Tibial nerve (tissue), 4 donors: ENCODE measurements at regions not wholly inside any gene's neighbourhood (a gene's known extent, or its start where the extent isn't known, plus 50 kb on each side); places are given as distances from the start of the nearest gene placed in this dataset.

ENCODE experiments used
- DNase-seq, 2 donors: peaks; one replicate each; pipeline ENCODE4 v3.0.0-alpha.2; 2019; ENCODE audit warnings: low spot score in 2 of 2
- H3K27ac ChIP-seq, 4 donors: fragments of 200-600 bp; sonication (generic) in 3 of 4; one replicate each; pipeline ENCODE4 v1.5.1; 2017 to 2019; ENCODE audit warnings: mild to moderate bottlenecking in 1 of 4
- H3K27me3 ChIP-seq, 2 donors: fragments of 200-600 bp; sonication (generic) in 1 of 2; one replicate each; pipeline versions ENCODE4 v1.5.1 to v1.6.0; 2017 to 2019
- H3K36me3 ChIP-seq, 3 donors: fragments of 200-600 bp; sonication (generic); one replicate each; pipeline ENCODE4 v1.5.1; 2018 to 2019
- H3K4me1 ChIP-seq, 4 donors: fragments of 200-600 bp; sonication (generic) in 3 of 4; one replicate each; pipeline ENCODE4 v1.5.1; 2017 to 2019
- H3K4me3 ChIP-seq, 4 donors: fragments of 200-600 bp; sonication (generic) in 3 of 4; one replicate each; pipeline ENCODE4 v1.5.1; 2017 to 2019; ENCODE audit warnings: mild to moderate bottlenecking in 1 of 4, moderate library complexity in 1 of 4
- H3K9me3 ChIP-seq, 4 donors: fragments of 200-600 bp; sonication (generic) in 3 of 4; one replicate each; pipeline ENCODE4 v1.5.1; 2017 to 2019
- EP300 ChIP-seq, 2 donors: sonication (generic); formaldehyde crosslinking; IDR thresholded peaks; one replicate each; pipeline ENCODE4 v1.6.1; 2017; ENCODE audit warnings: antibody characterized with exemption in 2 of 2, mild to moderate bottlenecking in 1 of 2
- POLR2A ChIP-seq, 2 donors: fragments of 450-650 bp; IDR thresholded peaks; one replicate each; pipeline ENCODE4 v1.6.1; 2017; ENCODE audit warnings: antibody characterized with exemption in 2 of 2, mild to moderate bottlenecking in 2 of 2, moderate library complexity in 2 of 2
- WGBS, 2 donors: methylation state at CpG; one replicate each; pipeline ENCODE4 v1.1.5; 2018; 5-methylcytosine and 5-hydroxymethylcytosine counted together
- TF ChIP-seq, protein P1 (sequence below), 5 experiments: fragments of 200-600 bp in 3 of 5; fragments of 450-650 bp in 2 of 5; sonication (generic) in 3 of 5; IDR thresholded peaks; one replicate each; pipeline ENCODE4 v1.5.1; 2016 to 2019; ENCODE audit warnings: antibody characterized with exemption in 5 of 5, mild to moderate bottlenecking in 3 of 5, moderate library complexity in 2 of 5

DNA sequence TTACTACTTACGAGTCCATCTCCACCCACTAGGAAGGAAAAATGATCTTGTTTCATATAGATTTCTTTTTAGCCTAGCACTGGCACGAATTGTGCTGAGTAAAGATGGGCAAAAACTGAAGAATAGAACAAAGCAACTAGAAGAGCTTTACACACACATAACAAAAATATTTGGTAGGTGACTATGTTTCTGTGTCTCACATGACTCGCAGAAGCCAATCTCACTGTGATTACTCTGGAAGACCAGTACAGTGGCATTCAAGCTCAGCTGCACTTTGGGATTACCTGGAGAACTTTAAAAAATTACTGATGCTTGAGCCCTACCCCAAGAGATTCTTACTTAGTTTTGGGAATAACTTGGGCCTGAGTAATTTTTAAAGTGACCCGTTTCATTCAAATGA is 378.7 kb downstream of the METTL4 start:
- H3K27ac ChIP-seq = no peak overlapping the region
- WGBS, 2 donors = 90 to 93% methylated on average over 4 of the region's 4 CpGs
- TF ChIP-seq, protein P1, sequence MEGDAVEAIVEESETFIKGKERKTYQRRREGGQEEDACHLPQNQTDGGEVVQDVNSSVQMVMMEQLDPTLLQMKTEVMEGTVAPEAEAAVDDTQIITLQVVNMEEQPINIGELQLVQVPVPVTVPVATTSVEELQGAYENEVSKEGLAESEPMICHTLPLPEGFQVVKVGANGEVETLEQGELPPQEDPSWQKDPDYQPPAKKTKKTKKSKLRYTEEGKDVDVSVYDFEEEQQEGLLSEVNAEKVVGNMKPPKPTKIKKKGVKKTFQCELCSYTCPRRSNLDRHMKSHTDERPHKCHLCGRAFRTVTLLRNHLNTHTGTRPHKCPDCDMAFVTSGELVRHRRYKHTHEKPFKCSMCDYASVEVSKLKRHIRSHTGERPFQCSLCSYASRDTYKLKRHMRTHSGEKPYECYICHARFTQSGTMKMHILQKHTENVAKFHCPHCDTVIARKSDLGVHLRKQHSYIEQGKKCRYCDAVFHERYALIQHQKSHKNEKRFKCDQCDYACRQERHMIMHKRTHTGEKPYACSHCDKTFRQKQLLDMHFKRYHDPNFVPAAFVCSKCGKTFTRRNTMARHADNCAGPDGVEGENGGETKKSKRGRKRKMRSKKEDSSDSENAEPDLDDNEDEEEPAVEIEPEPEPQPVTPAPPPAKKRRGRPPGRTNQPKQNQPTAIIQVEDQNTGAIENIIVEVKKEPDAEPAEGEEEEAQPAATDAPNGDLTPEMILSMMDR (IDR thresholded peaks at IDR 0.05) = no peak
- TF ChIP-seq POLR2A (IDR thresholded peaks at IDR 0.05) = no peak
- TF ChIP-seq EP300 (IDR thresholded peaks at IDR 0.05) = no peak

DNA sequence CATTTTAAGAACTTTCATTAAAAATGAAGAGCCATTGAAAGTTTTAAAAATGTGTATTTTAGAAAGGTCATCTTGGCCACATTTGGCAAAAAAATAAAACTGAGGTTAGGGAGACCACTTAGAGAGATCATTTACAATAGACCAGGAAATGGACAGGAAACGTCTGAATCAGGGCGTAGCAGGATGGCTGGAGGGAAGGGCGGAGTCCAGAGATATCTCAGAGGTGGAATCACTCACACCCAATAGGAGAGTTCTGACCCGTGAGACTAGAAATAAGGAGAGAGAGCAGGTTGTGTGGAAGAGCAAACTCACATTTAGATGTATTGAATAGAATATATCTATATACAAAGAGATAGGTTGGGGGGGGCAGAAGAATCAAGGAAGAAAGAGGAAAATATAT is 373.4 kb downstream of the METTL4 start:
- TF ChIP-seq, protein P1 (IDR thresholded peaks at IDR 0.05) = no peak
- TF ChIP-seq POLR2A (IDR thresholded peaks at IDR 0.05) (no peak), EP300 (IDR thresholded peaks at IDR 0.05) (no peak)
- DNase-seq = no peak
- no peak overlapping the region for H3K4me3 ChIP-seq
- no peak overlapping the region for H3K27ac ChIP-seq
- WGBS, 2 donors = 68 to 74% methylated on average over 4 of the region's 4 CpGs
- H3K4me1 ChIP-seq = no peaks in the 10 kb centered on the region
- no peaks in the 10 kb centered on the region for H3K27me3 ChIP-seq
- peaks cover 0 to 13% (median 0%) of the 10 kb centered on the region in 4 donors for H3K9me3 ChIP-seq
- no peaks in the 10 kb centered on the region for H3K36me3 ChIP-seq

More for the DNA sequence above, 378.7 kb downstream of the METTL4 start:
- no peaks in the 10 kb centered on the region for H3K27me3 ChIP-seq
- no peak for DNase-seq
- H3K36me3 ChIP-seq = no peaks in the 10 kb centered on the region
- H3K4me3 ChIP-seq = no peak overlapping the region
- H3K4me1 ChIP-seq = no peaks in the 10 kb centered on the region
- H3K9me3 ChIP-seq = peaks cover 0 to 13% (median 0%) of the 10 kb centered on the region in 4 donors

DNA sequence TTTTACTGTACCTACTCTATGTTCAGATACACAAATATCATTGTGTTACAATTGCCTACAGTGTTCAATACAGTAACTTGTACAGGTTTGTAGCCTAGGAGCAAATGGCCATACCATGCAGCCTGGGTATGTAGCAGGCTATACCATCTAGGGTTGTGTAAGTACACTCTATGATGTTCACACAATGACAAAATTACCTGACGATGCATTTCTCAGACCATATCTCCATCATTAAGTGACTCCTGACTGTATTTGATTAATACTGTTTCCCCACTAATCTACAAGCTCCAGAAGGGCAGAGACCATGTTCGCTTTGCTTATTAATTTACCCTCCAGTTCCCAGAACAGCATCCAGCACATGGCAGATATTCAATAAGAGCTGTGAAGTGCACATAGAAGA is 372.2 kb downstream of the METTL4 start:
- no peaks in the 10 kb centered on the region for H3K4me1 ChIP-seq
- no peak for DNase-seq
- peaks cover 0 to 2% (median 0%) of the 10 kb centered on the region in 4 donors for H3K9me3 ChIP-seq
- TF ChIP-seq, protein P1 (IDR thresholded peaks at IDR 0.05) = no peak
- TF ChIP-seq EP300 (IDR thresholded peaks at IDR 0.05) (no peak), POLR2A (IDR thresholded peaks at IDR 0.05) (no peak)
- no peak overlapping the region for H3K27ac ChIP-seq
- 94% methylated on average over 2 of the region's 2 CpGs for WGBS, 2 donors
- no peaks in the 10 kb centered on the region for H3K27me3 ChIP-seq
- H3K4me3 ChIP-seq = no peak overlapping the region
- H3K36me3 ChIP-seq = no peaks in the 10 kb centered on the region

DNA sequence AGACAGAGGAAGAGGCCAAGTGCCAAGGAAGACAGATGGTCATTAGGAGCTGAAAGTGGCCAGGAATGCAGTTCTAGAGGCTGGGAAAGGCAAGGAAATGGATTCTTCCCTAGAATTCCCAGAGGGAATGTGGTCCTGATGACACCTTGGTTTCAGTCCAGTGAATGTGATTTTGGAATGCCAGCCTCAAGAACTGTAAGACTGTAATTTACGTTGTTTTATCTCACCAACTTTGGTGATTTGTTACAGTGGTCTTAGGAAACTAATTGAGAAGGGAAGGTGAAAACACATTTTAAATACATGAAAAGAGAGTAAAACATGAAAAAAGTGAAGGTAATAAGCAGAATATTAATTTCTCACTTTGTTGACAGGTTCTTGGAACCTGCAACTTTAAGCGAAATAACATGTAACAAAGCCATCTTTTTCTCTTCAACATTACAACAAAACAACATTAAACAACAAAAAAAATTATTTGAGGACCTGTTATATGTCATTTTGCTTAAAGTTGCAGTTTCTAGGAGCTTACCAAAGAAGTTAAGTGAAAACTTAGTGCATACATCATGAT is 370.2 kb downstream of the METTL4 start:
- H3K36me3 ChIP-seq = no peaks in the 10 kb centered on the region
- H3K4me1 ChIP-seq = no peaks in the 10 kb centered on the region
- H3K4me3 ChIP-seq = no peak overlapping the region
- H3K27ac ChIP-seq = no peak overlapping the region
- no peak for TF ChIP-seq EP300 (IDR thresholded peaks at IDR 0.05)
- no peak for TF ChIP-seq POLR2A (IDR thresholded peaks at IDR 0.05)
- TF ChIP-seq, protein P1 (IDR thresholded peaks at IDR 0.05) = no peak
- no peaks in the 10 kb centered on the region for H3K27me3 ChIP-seq
- no peak for DNase-seq
- no peaks in the 10 kb centered on the region for H3K9me3 ChIP-seq
- 90 to 92% methylated on average over 2 of the region's 2 CpGs for WGBS, 2 donors

DNA sequence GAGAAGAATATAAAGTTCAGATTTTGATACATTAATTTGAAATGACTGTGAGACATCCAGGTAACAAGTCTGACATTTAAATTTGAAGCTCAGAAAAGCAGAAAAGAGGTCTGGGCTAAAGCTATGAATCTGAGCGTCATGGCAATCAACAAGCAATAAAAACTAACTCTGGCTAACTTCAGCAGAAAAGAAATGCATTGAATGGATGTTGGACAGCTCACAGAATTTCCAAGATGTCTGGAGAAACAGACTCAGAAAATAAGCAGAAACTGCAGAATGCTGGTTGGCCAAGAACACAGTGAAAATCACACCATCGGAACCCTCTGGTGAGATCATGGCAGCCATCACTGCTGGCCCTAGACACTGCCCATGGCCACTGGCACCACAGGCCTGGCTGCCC is 366.6 kb downstream of the METTL4 start:
- 77 to 86% methylated on average over 2 of the region's 2 CpGs for WGBS, 2 donors
- TF ChIP-seq POLR2A (IDR thresholded peaks at IDR 0.05) (no peak), EP300 (IDR thresholded peaks at IDR 0.05) (no peak)
- TF ChIP-seq, protein P1 (IDR thresholded peaks at IDR 0.05) = no peak
- Histone ChIP-seq H3K9me3 (no peaks in the 10 kb centered on the region), H3K4me3 (no peak overlapping the region), H3K27me3 (no peaks in the 10 kb centered on the region), H3K4me1 (no peaks in the 10 kb centered on the region), H3K27ac (no peak overlapping the region), H3K36me3 (no peaks in the 10 kb centered on the region)
- no peak for DNase-seq
